Kidney (tissue), 13 donors: ENCODE measurements at regions not wholly inside any gene's neighbourhood (a gene's known extent, or its start where the extent isn't known, plus 50 kb on each side); places are given as distances from the start of the nearest gene placed in this dataset.

Source experiments
- DNase-seq, 5 donors: peaks; one replicate each; pipeline ENCODE4 v3.0.0-alpha.2; 2013 to 2020
- FAIRE-seq: peaks from 2 replicates; lab custom pipeline; 2012; peaks lifted over from hg19 to GRCh38; lab: Jason Lieb, UNC
- H3K27ac ChIP-seq, 2 donors: one replicate each; pipeline ENCODE4 v1.7.0; 2013; ENCODE audit warnings: low read depth in 2 of 2, low read length in 2 of 2, inconsistent platforms in 1 of 2
- H3K27me3 ChIP-seq: one replicate; pipeline ENCODE4 v1.7.1; 2013; ENCODE audit warnings: low read length, inconsistent platforms; ENCODE audit not compliant: control insufficient read depth, insufficient read depth
- H3K36me3 ChIP-seq, 3 donors: one replicate each; pipeline versions ENCODE4 v1.7.0 to v1.7.1; 2013; ENCODE audit warnings: low read length in 3 of 3, control low read depth in 1 of 3, inconsistent platforms in 1 of 3; ENCODE audit not compliant: insufficient read depth in 3 of 3, control insufficient read depth in 2 of 3
- H3K4me1 ChIP-seq, 3 donors: one replicate each; pipeline versions ENCODE4 v1.7.0 to v1.7.1; 2013; ENCODE audit warnings: low read length in 3 of 3, inconsistent platforms in 1 of 3, low read depth in 1 of 3; ENCODE audit not compliant: control insufficient read depth in 2 of 3, insufficient read depth in 2 of 3
- H3K4me3 ChIP-seq, 3 donors: one replicate each; pipeline versions ENCODE4 v1.7.0 to v1.8.1; 2013; ENCODE audit warnings: low read length in 3 of 3, control low read depth in 1 of 3, inconsistent platforms in 1 of 3
- H3K9ac ChIP-seq, 3 donors: one replicate each; pipeline versions ENCODE4 v1.7.0 to v1.7.1; 2013; ENCODE audit warnings: low read length in 3 of 3, control low read depth in 1 of 3, inconsistent platforms in 1 of 3
- H3K9me3 ChIP-seq, 3 donors: one replicate each; pipeline versions ENCODE4 v1.7.0 to v1.7.1; 2013; ENCODE audit warnings: low read length in 3 of 3, control low read depth in 1 of 3, inconsistent platforms in 1 of 3; ENCODE audit not compliant: control insufficient read depth in 2 of 3, insufficient read depth in 1 of 3
- intact Hi-C: fragments of 100-400 bp; cut with DNase I; formaldehyde crosslinking; loops from one replicate; pipeline ENCODE4 v1.11.1; 2022
- TF ChIP-seq, protein P1 (sequence below): IDR thresholded peaks from 3 replicates; pipeline ENCODE4 v1.5.1; 2012; ENCODE audit warnings: mild to moderate bottlenecking, moderate library complexity, borderline replicate concordance; ENCODE audit not compliant: insufficient read depth; ENCODE audit errors: extremely low read depth
- donor health status: control.
- donor health status: control.
- donor health status: control.
- donor health status: control.
- donor health status: control.
- donor health status: DM: yes; HTN: yes; CAD: no.
- donor health status: Normal renal cell carcinoma (clear cell type).

DNA sequence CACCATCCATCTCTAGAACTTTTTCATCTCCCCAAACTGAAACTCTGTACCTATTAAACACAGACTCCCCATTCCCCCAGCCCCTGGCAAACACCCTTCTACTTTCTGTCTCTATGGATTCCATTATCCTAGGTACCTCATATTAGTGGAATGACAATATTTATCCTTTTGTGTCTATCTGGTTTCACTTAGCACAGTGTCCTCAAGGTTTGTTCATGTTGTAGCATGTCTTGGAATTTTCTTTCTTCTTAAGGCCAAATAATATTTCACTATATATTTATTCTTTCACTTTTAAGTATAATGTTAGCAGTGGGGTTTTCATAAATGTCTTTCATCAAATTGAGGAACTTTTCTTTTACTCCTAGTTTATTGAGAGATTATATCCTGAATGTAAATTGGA, 56.8 kb upstream of the DSP start:
- DNase-seq (no peak), FAIRE-seq (no peak)
- no peaks in the 10 kb centered on the region for H3K27me3 ChIP-seq
- no peak overlapping the region for H3K27ac ChIP-seq
- peaks cover 0 to 2% (median 0%) of the 10 kb centered on the region in 3 donors for H3K4me1 ChIP-seq
- TF ChIP-seq, protein P1, sequence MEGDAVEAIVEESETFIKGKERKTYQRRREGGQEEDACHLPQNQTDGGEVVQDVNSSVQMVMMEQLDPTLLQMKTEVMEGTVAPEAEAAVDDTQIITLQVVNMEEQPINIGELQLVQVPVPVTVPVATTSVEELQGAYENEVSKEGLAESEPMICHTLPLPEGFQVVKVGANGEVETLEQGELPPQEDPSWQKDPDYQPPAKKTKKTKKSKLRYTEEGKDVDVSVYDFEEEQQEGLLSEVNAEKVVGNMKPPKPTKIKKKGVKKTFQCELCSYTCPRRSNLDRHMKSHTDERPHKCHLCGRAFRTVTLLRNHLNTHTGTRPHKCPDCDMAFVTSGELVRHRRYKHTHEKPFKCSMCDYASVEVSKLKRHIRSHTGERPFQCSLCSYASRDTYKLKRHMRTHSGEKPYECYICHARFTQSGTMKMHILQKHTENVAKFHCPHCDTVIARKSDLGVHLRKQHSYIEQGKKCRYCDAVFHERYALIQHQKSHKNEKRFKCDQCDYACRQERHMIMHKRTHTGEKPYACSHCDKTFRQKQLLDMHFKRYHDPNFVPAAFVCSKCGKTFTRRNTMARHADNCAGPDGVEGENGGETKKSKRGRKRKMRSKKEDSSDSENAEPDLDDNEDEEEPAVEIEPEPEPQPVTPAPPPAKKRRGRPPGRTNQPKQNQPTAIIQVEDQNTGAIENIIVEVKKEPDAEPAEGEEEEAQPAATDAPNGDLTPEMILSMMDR, result no peak
- no peaks in the 10 kb centered on the region for H3K36me3 ChIP-seq
- H3K9me3 ChIP-seq, result no peaks in the 10 kb centered on the region
- H3K9ac ChIP-seq, result no peak overlapping the region
- no peak overlapping the region for H3K4me3 ChIP-seq
- intact Hi-C loops, result no loop called here

DNA sequence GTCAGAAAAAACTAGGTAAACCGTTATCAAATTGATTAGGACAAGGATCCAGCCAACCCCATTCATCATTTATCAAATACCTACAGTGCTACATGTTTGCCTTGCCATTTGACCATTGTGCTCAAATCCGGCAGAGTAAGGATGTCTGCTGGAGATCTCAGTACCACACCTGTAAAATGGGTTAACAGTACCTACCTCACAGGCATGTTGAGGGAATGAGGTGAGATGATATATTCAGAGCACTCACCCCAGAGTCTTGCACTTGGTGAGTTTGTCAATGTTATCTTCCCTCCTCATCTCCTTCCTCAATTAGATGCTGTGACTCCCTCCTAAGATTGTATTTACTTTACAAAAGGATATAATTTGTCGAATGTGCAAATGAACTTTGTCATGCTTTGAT, 54.5 kb upstream of the DSP start:
- no peaks in the 10 kb centered on the region for H3K4me1 ChIP-seq
- no peak overlapping the region for H3K9ac ChIP-seq
- H3K27me3 ChIP-seq, result no peaks in the 10 kb centered on the region
- no peak for FAIRE-seq
- no peaks in the 10 kb centered on the region for H3K36me3 ChIP-seq
- H3K9me3 ChIP-seq, result no peaks in the 10 kb centered on the region
- H3K27ac ChIP-seq, result no peak overlapping the region
- no peak overlapping the region for H3K4me3 ChIP-seq
- TF ChIP-seq, protein P1, result no peak
- intact Hi-C loops, result no loop called here
- DNase-seq, result no peak

DNA sequence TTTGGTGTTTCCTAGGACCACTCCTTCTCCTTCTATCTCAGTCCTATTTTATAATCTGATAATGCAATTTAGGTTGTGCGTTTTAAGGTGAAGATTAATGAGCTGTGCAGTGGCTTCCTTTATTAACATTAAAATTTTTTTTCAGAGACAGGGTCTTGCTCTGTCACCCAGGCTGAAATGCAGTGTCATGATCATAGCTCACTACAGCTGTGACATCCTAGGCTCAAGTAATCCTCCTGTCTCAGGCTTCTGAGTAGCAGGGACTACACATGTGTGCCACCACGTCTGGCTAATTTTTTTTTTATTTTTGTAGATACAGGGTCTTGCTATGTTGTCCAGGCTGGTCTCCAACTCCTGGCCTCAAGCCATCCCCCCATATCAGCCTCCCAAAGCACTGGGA, 53.0 kb upstream of the DSP start:
- Histone ChIP-seq H3K4me3 (no peak overlapping the region), H3K36me3 (no peaks in the 10 kb centered on the region), H3K27ac (no peak overlapping the region), H3K9me3 (peaks cover 0 to 7% (median 0%) of the 10 kb centered on the region in 3 donors), H3K4me1 (no peaks in the 10 kb centered on the region), H3K9ac (no peak overlapping the region), H3K27me3 (no peaks in the 10 kb centered on the region)
- TF ChIP-seq, protein P1, result no peak
- no peak for DNase-seq
- no peak for FAIRE-seq
- intact Hi-C loops, result no loop called here

DNA sequence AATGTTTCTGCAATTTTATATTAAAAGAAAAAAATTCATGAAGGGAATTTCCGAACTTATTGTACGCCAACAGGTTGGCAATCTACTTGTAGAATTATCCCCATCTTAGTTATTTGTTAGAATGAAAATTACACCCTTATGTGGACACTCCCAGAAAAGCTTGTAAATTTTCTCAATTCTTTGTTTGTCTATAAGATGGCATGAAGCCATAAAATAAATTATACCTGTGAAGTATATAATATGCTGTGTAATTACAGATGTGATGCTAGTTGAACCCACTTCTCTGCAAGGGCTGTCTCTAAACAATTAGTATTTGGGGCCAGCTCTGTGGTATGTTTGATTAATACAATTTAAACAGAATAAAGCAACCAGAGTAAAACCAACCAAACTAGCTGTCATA, 52.1 kb upstream of the DSP start:
- Histone ChIP-seq H3K36me3 (no peaks in the 10 kb centered on the region), H3K27ac (no peak overlapping the region), H3K4me3 (no peak overlapping the region), H3K27me3 (no peaks in the 10 kb centered on the region), H3K9me3 (peaks cover 0 to 7% (median 0%) of the 10 kb centered on the region in 3 donors), H3K9ac (no peak overlapping the region), H3K4me1 (no peaks in the 10 kb centered on the region)
- intact Hi-C loops, result no loop called here
- TF ChIP-seq, protein P1, result no peak
- DNase-seq, result no peak
- FAIRE-seq, result no peak
